GM19397 (cell line): ENCODE measurements at regions not wholly inside any gene's neighbourhood (a gene's known extent, or its start where the extent isn't known, plus 50 kb on each side); places are given as distances from the start of the nearest gene placed in this dataset.

ENCODE experiments used
- ATAC-seq: cut with Tn5 transposase; IDR thresholded peaks from one replicate; pipeline ENCODE4 v1.9.1; 2021; ENCODE audit warnings: mild to moderate bottlenecking, moderate library complexity; ENCODE audit not compliant: unreplicated experiment

- no peak for ATAC-seq
Measured at GRCh38 chr12:97082029-97082428, 175.0 kb downstream of the NEDD1 start.

- ATAC-seq = no peak
Measured at GRCh38 chr12:97093187-97093683, 186.2 kb downstream of the NEDD1 start.

- no peak for ATAC-seq
Measured at GRCh38 chr12:97097734-97098133, 190.7 kb downstream of the NEDD1 start.

GRCh38 chr12:97109441-97109840 is 202.4 kb downstream of the NEDD1 start:
- ATAC-seq = no peak

GRCh38 chr12:97112136-97112535 is 205.1 kb downstream of the NEDD1 start:
- ATAC-seq = no peak

GRCh38 chr12:97118796-97119375 is 211.8 kb downstream of the NEDD1 start:
- no peak for ATAC-seq

GRCh38 chr12:97127061-97127460 is 220.0 kb downstream of the NEDD1 start:
- ATAC-seq = no peak

- ATAC-seq = no peak
Measured at GRCh38 chr12:97131220-97131981, 224.3 kb downstream of the NEDD1 start.

GRCh38 chr12:97132270-97132669 is 225.2 kb downstream of the NEDD1 start:
- ATAC-seq = no peak

GRCh38 chr12:97134495-97134894 is 227.4 kb downstream of the NEDD1 start:
- ATAC-seq = no peak

- no peak for ATAC-seq
Measured at GRCh38 chr12:97140355-97140754, 233.3 kb downstream of the NEDD1 start.

- ATAC-seq = no peak
Measured at GRCh38 chr12:97142737-97143410, 235.8 kb downstream of the NEDD1 start.

- ATAC-seq = peak; percentile 99
Measured at GRCh38 chr12:97148941-97149559, 242.0 kb downstream of the NEDD1 start.

- no peak for ATAC-seq
Measured at GRCh38 chr12:97151481-97151880, 244.4 kb downstream of the NEDD1 start.

GRCh38 chr12:97159377-97159776 is 252.3 kb downstream of the NEDD1 start:
- ATAC-seq = no peak

GRCh38 chr12:97160277-97160676 is 253.2 kb downstream of the NEDD1 start:
- no peak for ATAC-seq

GRCh38 chr12:97162173-97162572 is 255.1 kb downstream of the NEDD1 start:
- no peak for ATAC-seq

- ATAC-seq = no peak
Measured at GRCh38 chr12:97164936-97165335, 257.9 kb downstream of the NEDD1 start.

GRCh38 chr12:97167598-97167997 is 260.5 kb downstream of the NEDD1 start:
- ATAC-seq = no peak

- ATAC-seq = no peak
Measured at GRCh38 chr12:97168804-97169203, 261.7 kb downstream of the NEDD1 start.

GRCh38 chr12:97169889-97170567 is 263.0 kb downstream of the NEDD1 start:
- ATAC-seq = no peak
